Posterior cingulate gyrus (tissue), 11 donors: ENCODE measurements at regions not wholly inside any gene's neighbourhood (a gene's known extent, or its start where the extent isn't known, plus 50 kb on each side); places are given as distances from the start of the nearest gene placed in this dataset.
"Not testable (repeated sequence)": the region's sequence is repeated elsewhere in the genome, so short reads cannot be mapped to it uniquely, and the experiment has no call there.

Source experiments
- DNase-seq, 10 donors: peaks; one replicate each; pipeline versions ENCODE4 v3.0.0 to v3.0.0-alpha.2; 2020 to 2021; ENCODE audit warnings: mixed read lengths in 3 of 10
- intact Hi-C: fragments of 100-400 bp; cut with DNase I; formaldehyde crosslinking; loops from one replicate; pipeline ENCODE4 v1.15.1; 2023

DNA sequence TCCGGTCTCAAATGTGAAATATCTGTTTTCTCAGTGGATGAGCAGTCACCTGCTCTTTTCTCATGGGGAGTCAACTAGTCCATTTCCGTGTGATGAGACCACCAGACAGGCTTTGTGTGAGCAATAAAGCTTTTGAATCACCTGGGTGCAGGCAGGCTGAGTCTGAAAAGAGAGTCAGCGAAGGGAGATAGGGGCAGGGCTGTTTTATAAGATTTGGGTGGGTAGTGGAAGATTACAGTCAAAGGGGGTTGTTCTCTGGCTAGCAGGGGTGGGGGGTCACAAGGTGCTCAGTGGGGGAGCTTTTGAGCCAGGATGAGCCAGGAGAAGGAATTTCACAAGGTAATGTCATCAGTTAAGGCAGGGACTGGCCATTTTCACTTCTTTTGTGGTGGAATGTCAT, 176.5 kb upstream of the SERPINE2 start:
- intact Hi-C loops: not testable (repeated sequence)
- DNase-seq: peak in 1 of 10 donors; percentile 12

DNA sequence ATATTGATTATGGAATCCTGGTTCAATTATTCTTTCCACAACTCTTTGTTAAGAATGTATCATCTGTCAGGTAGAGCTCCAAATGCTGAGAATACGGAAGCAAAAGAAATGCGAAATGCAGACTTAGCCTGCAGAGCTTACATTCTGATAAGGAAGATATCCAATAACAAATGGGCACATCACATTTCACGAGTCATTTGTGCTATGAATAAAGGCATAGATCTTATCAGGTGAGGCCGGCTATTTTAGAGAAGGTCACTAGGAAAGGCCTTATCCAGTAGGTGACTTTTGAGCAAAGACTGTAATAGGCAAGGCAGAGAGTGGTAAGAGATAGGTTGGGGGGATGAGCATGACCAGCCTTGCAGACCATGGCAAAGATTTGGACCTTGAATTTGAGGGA, 174.3 kb upstream of the SERPINE2 start:
- intact Hi-C loops: no loop called here
- no peak for DNase-seq

DNA sequence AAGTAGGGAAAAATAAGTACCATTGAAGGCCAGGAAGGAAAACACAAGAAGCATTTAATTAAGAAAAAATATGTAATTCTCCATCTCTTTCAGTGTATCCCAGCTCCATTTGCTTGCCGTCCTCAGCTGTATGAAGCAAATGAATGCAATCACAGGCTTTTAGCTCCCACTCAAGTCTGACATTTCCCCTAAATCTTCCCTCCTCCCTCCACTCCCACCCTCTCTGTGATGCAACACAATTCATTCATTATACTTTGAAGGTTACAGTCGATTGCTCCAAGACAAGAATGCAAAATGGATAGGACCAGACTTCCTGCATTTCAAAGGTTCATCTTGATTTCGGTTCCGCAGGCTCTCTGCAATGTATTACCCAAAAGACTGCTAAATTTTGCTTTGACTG, 172.7 kb upstream of the SERPINE2 start:
- intact Hi-C loops: no loop called here
- DNase-seq: no peak

DNA sequence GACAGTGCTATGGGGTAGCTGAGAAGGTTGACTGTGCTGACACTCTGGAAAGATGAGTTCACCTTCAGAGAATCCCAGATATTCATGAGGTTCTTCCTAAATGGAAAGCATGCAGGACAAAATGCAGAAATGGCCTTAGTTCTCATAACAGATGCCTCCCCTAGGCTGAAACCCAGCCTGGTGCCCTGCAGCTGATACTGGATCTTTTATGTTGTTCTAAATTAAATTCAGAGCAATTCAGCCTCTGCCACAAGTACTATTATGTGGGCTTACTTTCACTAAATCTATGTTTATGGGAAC, 172.0 kb upstream of the SERPINE2 start:
- intact Hi-C loops: no loop called here
- no peak for DNase-seq

DNA sequence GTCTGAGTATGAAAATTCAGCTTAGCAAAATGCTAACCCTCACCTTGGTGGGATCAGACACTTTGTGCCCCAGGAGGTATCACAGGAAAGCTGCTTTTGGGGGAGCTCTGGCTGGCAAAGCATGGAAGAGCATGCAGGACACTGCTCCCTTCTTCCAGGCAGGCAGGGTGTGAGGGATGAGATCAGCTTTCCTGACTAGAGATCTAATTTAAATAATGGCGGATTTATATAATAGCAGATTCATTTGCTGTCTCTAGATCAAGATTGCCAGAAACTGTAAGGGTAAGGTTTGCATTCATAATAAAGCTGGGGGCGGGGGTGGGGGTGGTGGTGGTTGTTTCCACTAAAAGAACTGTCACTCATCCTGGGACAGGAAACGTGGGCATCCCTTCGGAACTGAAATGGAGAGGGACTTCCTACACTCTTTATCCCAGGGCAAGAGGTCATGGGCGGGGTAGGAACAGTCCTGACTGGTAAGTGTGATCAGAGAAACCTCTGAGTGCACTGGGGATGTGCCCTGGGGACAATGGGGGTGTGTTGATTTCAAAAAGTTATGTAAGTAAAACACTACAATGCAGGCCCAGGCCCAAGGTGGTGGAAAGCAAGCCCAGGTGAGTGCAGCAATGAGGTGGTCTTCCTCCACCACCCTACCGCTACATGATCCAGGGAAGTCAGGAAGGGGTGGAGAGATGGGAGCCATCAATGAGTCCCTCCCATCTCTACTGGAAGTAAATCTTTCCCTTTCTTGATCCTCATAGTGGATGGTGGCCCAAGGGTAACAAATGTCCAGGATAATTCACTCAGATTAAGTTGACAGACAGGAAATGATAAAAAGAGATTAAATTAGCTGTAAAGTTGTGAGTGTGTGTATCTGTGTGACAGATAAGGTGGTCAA, 171.4 kb upstream of the SERPINE2 start:
- intact Hi-C loops: no loop called here
- DNase-seq: peak in 1 of 10 donors; percentile 66

DNA sequence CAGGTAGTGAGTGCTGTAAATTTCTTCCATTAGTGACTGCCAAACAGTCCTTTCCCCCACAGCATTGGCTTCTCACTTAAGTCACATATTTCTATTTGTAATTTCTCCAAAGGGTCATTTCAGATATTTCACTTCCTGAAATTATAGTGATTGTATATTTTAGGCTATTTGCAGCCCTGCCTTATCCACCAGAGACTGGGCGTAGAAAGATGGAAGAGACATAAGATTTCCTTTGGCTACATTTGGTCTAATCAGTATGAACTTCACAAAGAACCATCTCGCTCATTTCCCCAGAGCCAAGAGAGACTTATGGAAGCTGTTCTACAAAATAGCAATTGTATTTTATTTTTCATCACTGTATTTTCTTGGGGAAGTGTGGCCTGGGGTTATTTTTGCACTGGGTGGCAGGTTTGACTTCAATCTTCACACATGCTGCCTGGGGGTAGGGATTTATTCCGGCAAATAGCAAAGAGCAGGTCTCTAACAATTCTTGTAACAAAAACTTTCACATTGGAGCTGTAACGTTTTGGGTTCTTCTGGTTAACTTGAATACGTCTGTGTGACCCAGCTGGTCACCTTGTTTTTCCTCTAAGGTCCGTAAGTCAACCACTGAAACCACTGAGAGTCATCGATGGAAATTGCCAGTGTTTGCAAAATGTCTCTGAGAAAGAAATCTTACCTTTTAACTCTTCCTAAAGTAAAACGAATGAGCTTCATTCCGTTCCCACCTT, 170.6 kb upstream of the SERPINE2 start:
- no peak for DNase-seq
- intact Hi-C loops: no loop called here

DNA sequence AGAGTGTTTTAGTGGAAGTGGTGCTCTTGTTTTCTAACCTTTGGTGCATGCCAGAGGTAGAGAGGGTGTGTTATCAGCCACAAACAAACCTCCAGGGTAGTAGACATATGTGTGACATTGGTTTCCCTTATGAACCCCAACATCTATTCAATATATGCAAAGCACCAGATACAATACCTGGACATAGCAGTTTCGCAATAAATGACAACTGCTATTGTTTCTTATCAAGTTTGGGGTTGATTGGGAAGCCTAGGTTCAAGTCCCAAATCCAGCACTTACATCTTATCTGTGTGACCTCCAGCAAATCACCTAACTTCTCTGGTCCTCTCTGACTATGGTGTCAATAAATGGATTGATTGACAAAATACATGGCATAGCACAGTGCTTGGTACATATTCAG, 169.4 kb upstream of the SERPINE2 start:
- intact Hi-C loops: no loop called here
- DNase-seq: no peak

DNA sequence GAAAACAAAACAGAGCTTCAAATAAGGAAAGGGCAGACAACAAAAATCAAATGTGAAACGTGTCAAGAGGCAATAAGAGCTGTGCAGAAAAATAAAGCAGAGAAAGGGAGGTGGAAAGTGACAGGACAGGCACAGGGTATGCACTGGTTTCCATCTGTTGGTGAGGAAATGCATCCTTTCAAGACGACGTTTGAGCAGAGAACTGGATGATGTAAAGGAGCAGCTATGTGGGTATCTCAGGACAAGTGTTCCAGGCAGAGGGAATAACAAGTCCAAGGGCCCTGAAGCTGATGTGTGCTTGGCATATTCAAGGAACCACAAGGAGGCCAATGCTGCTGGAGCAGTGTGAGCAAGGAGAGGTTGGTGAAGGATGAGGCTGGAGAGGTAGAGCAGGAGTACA, 168.9 kb upstream of the SERPINE2 start:
- DNase-seq: no peak
- intact Hi-C loops: no loop called here

DNA sequence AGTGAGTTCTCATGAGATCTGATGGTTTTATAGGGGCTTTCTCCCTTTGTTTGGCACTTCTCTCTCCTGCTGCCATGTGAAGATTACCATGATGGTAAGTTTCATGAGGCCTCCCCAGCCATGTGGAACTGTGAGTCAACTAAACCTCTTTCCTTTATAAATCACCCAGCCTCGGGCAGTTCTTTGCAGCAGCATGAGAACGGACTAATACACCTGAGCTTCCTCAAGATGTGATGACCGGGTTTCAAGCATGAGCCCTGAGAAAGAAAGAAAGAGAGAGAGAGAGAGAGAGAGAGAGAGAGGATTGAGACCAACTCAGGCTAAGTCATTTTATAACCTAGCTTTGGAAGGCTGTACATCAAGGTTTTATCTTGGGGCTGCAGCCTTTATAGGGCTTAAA, 167.7 kb upstream of the SERPINE2 start:
- no peak for DNase-seq
- intact Hi-C loops: no loop called here

DNA sequence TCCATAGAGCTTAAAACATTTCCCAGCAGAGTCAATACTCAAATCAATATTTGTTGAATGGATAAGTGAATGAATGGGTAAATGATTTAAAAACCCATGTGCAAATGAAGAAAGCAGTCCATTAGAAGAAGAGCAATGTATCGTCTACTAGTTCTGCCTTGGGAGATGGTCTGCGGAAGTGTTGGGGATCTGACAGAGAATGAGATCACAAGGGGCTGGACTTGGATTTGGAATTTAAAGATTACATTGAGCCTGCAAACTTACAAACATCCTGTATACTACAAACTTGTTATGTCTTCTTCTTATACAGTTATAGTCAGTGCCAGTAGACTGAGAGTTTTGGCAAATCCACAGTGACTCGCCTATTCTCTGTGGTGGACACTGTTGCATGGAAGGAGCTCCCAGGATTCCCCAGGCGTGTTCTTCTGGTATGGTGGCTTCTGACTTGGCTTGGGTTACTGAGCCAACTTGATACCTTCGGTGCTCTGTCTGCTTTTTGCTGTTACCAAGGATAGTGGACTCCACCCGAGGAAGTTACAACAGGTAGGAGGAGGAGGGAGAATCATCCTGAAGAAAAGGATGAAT, 163.3 kb upstream of the SERPINE2 start:
- intact Hi-C loops: no loop called here
- DNase-seq: no peak

DNA sequence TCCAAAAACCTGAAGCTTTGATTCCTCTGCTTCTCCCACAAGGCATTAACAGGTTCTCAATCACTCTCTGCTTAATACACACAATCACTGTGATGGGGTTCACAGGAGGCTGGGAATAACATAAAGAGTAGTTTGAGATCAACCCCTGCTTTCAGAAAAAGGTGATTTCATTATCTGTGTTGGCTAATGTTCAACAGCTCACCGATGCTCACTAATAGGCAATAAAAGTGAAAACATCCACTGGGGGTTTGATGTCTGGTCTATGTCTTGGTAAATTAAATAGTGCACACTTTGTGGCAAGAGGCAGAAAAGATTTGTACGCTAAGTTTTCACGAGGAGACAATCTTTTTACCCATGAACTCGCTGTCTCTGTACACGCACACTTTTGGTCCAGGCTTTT, 159.3 kb upstream of the SERPINE2 start:
- DNase-seq: no peak
- intact Hi-C loops: no loop called here

DNA sequence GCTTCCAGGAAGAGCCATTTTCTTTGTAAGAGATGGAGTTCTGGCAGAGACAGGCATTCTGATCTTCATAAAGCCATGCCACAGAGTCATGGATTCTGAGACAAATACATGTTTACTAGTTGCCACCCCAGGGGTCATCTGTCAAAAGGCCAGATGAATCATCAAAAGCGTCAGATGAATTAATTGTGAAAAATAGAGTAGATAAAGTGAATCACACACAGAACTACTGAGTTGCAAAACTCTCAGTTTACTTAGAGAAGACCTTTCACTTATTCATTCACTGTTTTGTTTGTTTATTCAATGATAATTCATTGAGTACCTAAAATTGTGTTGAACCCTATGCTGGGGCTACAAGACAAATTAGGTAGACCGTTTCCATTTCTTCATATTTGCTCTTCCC, 157.7 kb upstream of the SERPINE2 start:
- intact Hi-C loops: no loop called here
- no peak for DNase-seq

DNA sequence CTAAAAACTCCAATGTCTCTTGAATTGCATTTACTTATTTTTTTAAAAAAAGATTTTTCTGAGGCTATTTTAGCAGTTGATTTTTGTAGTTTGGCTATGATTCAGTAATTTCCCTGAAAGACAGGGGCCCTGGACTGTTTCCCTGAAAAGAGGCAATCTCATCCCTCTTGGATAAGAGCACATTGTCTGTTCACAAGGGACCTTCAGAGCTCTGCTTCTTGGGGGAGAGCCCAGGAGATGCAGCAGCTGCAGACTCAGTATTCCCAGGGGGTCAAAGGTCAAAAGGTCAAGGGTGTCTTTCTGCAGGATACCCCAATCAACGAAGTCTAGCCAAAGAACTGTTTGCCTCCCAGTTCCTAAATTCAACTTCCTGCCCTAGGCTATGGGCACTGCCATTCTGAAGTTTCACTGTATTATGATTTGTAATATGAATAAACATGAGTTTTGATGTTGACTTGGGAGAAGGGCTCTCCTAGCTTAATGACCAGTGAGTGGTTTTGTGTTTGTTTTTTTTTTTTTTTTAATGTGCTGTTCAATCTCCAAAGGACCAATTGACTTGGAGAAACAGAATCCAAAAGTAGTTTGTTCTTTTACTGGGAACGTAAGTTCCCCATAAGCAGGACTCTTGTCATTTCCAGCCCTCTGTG, 157.0 kb upstream of the SERPINE2 start:
- peak in 6 of 10 donors; percentile 15 to 89 (median 48) for DNase-seq

DNA sequence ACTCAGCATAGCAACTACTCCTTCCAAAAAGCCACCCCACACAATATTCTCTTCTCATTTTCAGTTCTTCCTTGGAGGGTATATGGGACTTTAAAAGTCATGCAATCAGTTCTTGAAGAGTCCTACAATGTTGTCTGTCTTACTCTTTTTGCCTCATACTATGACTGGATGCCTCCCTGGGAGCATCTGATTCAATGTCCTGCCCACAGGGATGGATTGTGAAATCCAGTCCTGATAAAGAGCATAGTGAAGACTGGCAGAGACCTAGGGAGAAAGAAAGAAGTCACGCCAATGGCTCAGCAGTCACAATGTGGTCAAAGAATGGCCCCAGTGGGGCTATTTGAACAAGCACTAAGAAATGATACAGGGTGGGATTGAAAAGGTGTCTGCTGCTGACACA, 155.1 kb upstream of the SERPINE2 start:
- intact Hi-C loops: no loop called here

More for the DNA sequence above, 157.0 kb upstream of the SERPINE2 start:
- intact Hi-C loops: no loop called here

DNA sequence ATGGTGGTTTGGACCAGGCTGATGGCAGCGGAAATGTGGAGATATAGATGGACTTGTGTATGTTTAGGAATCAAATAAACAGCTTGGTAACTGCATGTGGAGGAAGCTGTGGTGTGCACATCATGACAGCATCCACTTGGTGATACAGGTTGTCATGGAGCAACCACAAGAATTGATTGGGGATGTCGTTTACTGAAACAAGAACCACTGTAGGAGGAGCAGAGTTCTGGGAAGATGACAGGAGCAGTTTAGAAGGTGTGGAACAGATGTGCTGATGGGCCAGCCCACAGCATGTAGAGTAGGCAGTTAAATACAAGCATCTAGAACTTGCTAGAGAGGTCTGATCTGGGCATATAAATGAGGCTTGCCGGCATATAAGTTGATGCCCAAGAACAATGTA, 152.4 kb upstream of the SERPINE2 start:
- intact Hi-C loops: no loop called here
- no peak for DNase-seq

More for the DNA sequence above, 155.1 kb upstream of the SERPINE2 start:
- DNase-seq: no peak

DNA sequence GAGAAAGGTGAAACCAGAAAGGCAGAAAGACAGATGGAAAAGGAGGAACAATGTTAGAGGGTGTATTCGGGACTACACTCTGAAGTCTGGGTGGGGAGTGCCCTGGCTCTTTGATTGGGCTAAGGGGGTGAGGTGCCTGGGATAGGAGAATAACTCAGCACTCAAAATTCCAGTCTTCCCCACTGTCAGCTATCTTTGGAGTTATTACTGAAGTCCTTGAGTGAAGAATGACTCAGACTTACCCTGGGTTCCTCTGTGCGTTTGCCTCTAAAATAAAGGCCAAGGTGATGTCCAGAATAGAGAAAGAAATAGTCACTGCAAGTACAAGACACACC, 151.8 kb upstream of the SERPINE2 start:
- intact Hi-C loops: no loop called here
- no peak for DNase-seq

DNA sequence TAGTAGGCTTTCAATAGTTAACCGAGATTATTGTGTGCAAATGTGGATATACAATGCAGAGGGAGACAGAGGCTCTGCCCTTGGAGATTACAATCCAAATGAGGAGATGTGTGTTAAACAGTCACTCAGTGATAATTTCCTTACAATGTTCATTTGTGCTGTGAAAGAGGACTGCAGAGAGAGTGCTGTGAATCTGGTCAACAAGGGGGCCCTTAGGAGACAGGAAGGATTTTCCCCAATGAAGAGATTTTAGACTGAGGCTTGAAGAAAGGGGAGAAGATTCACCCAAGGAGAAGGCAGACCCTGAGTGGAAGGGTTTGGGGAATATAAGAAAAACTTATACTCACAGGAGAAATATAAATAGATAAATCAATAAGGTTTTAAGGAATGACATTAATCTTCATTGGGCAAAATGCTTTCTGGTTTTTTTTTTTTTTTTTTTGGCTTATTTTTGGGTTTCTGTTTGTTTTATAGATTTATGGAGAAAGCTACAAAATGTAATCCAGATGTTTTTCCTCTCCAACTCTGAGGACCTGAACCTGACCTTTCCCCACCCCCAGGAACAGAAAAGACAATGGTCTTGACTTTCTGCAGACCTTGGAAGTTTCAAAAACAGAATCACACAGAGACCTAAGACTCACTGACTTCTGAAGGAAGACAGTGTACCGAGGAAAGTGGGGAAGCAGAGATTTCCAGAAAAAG, 151.3 kb upstream of the SERPINE2 start:
- intact Hi-C loops: no loop called here
- DNase-seq: no peak

DNA sequence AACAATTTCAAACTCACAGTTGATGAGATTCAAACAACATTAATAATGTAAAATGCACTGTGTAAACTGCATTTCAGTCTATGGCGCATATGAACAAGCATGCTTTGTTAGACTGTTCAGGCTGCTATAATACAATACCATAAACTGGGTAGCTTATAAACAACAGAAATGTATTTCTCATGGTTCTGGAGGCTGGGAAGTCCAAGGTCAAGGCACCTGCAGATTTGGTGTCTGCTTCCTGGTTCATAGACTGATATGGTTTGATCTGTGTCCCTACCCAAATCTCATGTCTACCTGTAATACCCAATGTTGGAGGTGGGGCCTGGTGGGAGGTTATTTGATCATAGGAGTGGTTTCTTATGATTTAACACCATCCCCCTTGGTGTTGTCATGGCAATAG, 148.1 kb upstream of the SERPINE2 start:
- intact Hi-C loops: no loop called here
- no peak for DNase-seq

DNA sequence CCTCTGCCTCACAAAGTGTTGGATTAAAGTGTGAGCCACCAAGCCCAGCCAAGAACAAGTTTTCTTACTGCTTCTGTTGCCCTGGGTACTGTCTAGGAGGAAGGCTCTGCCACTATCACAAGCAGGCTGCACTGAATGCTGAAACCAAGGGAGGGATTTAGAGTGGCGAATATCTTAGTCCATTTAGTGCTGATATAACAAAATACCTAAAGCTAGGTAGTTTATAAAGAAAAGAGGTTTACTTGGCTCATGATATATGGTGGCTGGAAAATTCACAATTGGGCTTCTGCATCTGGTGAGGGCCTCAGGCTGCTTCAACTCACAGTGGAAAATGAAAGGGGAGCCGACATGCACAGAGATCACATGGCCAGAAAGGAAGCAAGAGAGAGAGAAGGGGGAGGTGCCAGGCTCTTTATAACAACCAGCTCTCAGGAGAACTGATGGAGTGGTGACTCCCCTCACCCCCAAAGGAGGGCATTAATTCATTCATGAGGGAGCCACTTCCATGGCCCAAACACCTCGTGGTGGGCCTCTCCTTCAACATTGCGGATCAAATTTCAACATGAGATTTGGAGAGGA, 146.0 kb upstream of the SERPINE2 start:
- intact Hi-C loops: no loop called here
- DNase-seq: no peak

DNA sequence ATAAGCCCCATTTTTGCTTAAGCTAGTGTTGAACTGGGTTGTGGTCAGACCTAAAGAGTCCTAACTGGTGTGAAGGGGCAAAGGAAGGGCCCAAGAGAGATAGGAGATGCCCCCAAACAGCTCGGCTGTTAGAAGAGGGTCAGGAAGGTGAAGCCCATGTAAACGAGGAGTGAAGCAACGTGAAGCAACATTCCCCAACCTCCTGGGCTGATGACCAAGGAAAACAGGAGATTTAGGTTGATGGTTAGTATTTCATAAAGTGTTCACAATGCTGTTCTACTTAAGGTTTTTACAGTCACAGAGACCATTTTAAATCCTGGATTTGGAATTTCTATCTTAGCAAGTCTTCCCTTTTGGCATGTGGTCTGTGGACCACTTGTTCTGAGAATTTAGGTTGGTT, 144.0 kb upstream of the SERPINE2 start:
- DNase-seq: no peak
- intact Hi-C loops: no loop called here
